ENCODE measurements at regions not wholly inside any gene's neighbourhood (a gene's known extent, or its start where the extent isn't known, plus 50 kb on each side); places are given as distances from the start of the nearest gene placed in this dataset.
"Not testable (repeated sequence)": the region's sequence is repeated elsewhere in the genome, so short reads cannot be mapped to it uniquely, and the experiment has no call there.

- no peak for DNase-seq
Observed at GRCh38 chr12:87059231-87059630, 803.0 kb upstream of the MGAT4C start.

GRCh38 chr12:87054226-87054625 is 798.0 kb upstream of the MGAT4C start:
- no peak for DNase-seq

DNA sequence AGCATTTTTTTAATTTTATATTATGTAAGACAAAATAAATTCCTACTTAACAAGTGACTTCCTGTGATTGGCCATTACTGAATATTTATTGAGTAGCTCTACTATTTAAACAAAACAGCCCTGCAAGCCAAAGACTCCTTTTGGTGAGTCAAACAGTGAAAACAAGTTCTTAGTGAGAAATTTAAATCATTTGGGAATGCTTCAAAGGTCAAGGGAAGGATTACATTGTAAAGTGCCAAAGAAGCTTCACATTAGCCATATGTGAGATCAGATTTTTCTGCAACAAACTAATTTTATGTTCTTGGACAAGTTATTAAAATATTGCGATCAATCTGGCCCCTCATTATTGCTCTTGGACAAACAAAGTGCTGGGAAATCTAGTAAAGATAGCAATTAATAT is 795.4 kb upstream of the MGAT4C start:
- DNase-seq: no peak

- no peak for DNase-seq
Observed at GRCh38 chr12:87047691-87048090, 791.5 kb upstream of the MGAT4C start.

GRCh38 chr12:87039536-87039935 is 783.3 kb upstream of the MGAT4C start:
- DNase-seq: no peak

DNA sequence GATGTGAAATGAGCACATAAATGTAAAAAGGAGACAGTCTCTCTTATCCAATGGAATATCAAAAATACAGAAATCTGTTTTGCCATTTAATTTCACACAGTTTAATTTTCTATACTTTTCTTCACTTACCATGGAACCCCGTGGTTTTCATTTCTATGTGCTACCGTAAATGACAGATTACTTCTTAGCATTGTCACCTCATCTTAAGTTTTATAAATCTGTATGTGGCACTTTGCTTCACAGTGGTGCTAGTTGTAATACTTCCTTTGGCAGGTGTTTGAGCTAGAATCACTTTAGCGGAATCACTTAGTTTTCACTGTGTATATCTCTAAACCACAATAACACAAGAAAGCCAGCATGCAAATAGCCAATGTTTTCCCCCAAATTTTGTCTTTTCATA is 781.9 kb upstream of the MGAT4C start:
- no peak for DNase-seq

- no peak for DNase-seq
Observed at GRCh38 chr12:87025976-87026375, 769.8 kb upstream of the MGAT4C start.

DNA sequence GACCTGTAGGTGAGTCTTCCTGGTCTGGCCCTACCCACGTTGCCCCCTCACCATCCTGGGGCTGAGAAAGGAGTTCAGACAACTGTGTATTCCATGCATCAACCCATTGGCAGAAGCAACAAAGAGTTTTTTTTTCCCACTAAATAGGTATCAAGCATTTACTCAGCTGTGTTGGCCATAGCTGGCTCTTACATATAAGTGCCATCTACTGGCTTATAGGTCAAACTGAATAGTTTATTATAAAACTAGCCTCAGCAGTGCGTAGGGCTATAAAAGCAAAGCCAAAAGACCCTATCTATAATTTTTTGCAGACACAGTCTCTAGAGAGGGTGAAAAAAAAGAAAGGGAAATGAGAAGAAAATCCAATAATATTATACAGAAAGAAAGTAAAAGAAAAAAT is 765.2 kb upstream of the MGAT4C start:
- no peak for DNase-seq

GRCh38 chr12:87020071-87020470 is 763.9 kb upstream of the MGAT4C start:
- DNase-seq: no peak

DNA sequence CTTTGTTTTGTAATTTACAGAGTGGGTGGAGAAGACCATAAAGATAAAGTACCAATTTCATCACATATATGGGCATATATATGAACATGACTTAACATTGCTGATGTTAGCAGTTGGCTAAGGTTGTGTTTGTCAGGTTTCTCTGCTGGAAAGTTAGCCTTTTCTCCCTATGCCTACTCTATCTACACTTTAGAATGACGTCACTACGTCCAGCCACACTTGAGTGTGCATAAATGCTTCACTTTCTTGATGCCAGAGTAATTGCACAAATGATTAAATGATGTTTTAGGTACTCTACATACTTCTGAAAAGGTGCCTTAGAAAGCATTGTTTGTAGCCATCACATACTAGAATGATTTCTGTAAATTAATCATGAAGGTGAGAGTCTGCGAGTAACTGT is 759.2 kb upstream of the MGAT4C start:
- DNase-seq: no peak

- DNase-seq: no peak
Observed at GRCh38 chr12:87008785-87009384, 752.7 kb upstream of the MGAT4C start.

GRCh38 chr12:87001102-87001501 is 744.9 kb upstream of the MGAT4C start:
- no peak for DNase-seq

- no peak for DNase-seq
Observed at GRCh38 chr12:86985298-86985697, 729.1 kb upstream of the MGAT4C start.

DNA sequence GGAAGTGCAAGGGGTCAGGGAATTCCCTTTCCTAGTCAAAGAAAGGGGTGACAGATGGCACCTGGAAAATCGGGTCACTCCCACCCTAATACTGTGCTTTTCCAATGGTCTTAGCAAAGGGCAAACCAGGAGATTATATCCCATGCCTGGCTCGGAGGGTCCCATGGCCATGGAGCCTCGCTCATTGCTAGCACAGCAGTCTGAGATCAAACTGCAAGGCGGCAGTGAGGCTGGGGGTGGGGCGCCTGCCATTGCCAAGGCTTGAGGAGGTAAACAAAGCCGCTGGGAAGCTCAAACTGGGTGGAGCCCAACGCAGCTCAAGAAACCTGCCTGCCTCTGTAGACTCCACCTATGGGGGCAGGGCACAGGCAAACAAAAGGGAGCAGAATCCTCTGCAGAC is 714.4 kb upstream of the MGAT4C start:
- DNase-seq: not testable (repeated sequence)

- DNase-seq: no peak
Observed at GRCh38 chr12:86959766-86960458, 703.7 kb upstream of the MGAT4C start.

- peak; percentile 36 for DNase-seq
Observed at GRCh38 chr12:86950444-86950843, 694.3 kb upstream of the MGAT4C start.

DNA sequence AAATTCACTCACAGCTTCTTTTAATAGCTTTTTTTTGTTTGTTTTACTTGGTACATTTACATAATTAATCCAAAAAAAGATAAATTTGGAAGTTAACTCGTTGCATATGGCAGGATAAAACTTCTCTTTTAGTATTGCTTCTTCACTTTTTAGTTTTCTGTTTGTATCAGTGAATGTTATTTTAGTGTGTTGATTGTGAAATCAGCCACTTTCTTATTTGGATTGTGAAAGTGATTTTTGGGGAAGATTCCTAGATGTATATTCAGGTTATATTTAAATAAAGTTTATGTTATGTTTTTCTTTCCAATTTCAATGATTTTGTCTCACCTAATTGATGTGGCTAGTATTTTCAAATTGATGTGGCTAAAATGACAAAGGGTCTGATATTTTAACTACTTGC is 693.9 kb upstream of the MGAT4C start:
- DNase-seq: no peak

GRCh38 chr12:86948851-86949250 is 692.7 kb upstream of the MGAT4C start:
- no peak for DNase-seq

DNA sequence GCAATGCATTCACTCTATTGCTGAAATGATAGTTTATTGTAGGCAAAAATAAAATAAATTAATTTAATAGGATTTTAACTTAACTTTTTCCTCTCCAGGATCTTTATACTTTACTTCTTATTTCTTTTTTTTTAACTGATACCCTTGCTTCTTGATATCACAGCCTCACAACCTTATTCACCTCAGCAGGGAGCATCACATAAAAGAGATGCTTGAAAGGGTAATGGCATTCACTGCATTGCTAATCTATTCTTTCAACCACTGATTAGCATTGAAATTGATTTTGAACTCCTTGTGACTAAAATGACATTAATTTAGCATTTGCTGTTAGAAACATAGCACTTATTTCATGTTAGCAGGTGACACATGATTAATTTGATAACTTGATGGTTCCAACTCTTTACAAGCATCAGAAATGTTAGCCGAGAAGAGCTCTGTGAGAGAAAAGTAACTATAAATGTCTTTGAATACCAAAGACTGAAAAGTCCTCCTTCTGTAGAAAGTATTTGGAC is 689.5 kb upstream of the MGAT4C start:
- no peak for DNase-seq

DNA sequence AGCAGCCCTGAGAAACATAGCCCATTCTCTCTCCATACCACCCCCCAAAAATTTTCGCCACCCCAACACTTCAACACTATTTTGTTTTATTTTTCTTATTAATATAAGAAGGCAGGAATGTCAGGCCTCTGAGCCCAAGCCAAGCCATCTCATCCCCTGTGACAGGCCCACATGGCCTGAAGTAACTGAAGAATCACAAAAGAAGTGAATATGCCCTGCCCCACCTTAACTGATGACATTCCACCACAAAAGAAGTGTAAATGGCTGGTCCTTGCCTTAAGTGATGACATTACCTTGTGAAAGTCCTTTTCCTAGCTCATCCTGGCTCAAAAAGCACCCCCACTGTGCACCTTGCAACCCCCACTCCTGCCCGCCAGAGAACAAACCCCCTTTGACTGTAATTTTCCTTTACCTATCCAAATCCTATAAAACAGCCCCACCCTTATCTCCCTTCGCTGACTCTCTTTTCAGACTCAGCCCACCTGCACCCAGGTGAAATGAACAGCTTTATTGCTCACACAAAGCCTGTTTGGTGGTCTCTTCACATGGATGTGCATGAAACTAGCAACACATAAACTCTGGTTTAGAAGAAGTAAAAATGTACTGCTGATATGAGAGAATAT is 688.1 kb upstream of the MGAT4C start:
- not testable (repeated sequence) for DNase-seq

DNA sequence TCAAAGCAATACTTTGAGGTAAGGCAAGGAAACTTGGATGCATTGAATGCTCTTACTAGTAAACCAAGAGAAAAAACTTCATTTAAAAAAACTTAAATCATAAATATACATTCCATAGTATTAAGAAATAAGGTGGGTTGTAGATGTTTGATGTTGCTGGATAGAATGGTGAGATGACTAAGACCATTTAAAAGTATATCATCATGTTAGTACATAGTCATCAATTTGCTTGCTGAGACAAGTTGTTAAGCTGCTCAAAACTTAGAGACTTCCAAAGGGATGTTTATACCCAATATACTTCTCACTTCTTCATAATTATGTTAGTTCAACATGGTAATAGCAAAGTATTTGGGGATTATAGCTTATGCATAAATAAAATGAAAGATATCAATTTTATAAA is 675.5 kb upstream of the MGAT4C start:
- no peak for DNase-seq

GRCh38 chr12:86929962-86930361 is 673.8 kb upstream of the MGAT4C start:
- DNase-seq: no peak

DNA sequence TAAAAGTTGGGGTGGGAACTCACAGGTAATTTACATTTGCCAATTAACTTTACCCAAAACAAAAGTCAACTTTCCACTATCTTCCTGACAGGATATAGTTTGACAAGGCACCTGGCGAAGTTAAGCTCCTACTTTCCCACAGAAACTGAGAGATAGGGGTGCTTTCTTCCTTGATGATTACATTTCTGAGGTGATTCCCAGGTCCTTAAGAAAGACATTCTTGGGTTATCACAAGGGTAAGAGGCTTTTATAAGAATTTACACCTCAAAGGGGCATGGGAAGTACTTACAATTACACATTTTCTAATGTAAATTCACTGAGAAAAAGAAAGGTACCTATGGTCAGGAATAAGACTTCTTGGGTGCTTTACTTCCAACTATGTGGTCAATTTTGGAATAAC is 660.9 kb upstream of the MGAT4C start:
- no peak for DNase-seq

- DNase-seq: no peak
Observed at GRCh38 chr12:86914721-86915120, 658.5 kb upstream of the MGAT4C start.
